OCI-M2 (cell line): ENCODE measurements at regions not wholly inside any gene's neighbourhood (a gene's known extent, or its start where the extent isn't known, plus 50 kb on each side); places are given as distances from the start of the nearest gene placed in this dataset.
"Not testable (repeated sequence)": the region's sequence is repeated elsewhere in the genome, so short reads cannot be mapped to it uniquely, and the experiment has no call there.

ENCODE experiments used
- DNase-seq: peaks from one replicate; lab custom pipeline; 2025; ENCODE audit not compliant: unreplicated experiment; lab: John Stamatoyannopoulos, UW

DNA sequence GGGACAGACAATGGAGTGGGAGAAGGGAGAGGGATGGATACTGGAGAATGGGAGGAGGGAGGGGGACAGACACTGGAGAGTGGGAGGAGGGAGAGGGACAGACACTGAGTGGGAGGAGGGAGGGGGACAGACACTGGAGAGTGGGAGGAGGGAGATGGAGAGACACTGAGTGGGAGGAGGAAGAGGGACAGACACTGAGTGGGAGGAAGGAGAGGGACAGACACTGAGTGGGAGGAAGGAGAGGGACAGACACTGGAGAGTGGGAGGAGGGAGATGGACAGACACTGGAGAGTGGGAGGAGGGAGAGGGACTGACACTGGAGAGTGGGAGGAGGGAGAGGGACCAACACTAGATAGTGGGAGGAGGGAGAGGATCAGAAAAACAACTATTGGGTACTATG is 426.7 kb upstream of the PMFBP1 start:
- DNase-seq = no peak

- no peak for DNase-seq
Observed at GRCh38 chr16:72597938-72598337, 426.0 kb upstream of the PMFBP1 start.

DNA sequence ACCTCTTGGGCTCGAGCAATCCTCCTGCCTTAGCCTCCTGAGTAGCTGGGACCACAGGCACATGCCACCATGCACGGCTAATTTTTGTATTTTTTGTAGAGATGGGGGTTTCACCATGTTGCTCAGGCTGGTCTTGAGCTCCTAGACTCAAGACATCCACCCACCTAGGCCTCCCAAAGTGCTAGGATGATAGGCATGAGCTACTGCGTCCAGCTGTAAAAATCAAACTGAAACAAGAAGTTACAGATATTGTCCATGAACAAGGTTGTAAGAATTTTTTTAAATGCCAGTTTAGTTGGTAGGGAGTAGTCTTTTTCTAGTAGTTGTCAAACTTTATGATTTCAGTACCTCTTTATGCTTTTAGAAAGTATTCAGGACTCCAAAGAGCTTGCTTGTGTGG is 424.4 kb upstream of the PMFBP1 start:
- DNase-seq = no peak

DNA sequence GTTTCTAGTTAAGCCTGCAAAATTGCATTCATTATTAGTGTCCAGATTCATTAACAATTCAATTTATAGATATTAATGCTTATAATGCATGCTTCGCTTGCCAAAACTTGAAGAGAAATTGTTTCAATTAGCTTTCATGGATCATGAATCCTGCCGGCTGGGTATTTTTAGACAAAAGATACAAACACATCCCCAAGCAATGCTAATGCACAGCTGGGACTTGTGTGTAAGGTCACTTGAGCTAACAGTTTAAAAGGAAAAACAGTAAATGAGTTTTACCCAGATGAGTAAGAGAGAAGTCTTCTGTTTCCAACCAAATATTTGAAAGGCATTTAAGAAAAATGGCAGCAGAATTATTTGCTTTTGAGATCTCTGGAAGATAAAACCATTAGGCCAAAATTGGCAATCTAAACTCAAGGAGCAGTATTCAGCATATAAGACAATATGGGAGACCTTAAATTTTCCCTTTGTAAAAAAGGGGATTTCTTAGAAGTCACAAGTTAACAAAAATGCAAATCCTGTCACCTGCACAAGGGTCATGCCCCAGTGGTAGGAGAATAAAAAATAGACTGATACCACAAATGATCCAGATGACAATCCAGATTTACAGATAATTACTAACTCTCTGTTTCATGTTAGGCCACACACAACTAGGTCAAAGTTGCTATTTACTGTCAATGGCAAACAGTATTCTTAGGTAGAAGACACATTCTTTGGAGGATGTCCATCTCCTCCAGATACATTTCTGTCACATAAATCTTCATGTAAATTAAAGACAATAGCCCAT is 418.4 kb upstream of the PMFBP1 start:
- DNase-seq = no peak

DNA sequence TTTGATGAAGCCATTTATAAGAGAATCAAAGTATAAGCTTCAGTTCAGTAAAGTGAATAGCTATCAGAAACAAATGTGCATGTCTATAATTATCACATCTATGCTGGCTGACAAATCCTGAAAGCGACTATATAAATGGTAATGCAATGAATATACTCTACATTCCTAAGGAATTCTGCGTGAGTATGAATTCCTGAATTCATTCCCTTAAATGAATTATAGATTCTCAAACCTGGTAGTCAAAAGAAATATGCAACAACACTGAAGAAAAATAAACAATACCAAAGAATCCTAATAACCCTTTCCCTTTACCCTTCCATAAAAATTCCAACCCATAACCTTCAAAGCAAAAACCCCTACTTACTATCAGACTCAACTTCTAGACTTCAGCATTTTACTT is 416.6 kb upstream of the PMFBP1 start:
- DNase-seq = no peak

DNA sequence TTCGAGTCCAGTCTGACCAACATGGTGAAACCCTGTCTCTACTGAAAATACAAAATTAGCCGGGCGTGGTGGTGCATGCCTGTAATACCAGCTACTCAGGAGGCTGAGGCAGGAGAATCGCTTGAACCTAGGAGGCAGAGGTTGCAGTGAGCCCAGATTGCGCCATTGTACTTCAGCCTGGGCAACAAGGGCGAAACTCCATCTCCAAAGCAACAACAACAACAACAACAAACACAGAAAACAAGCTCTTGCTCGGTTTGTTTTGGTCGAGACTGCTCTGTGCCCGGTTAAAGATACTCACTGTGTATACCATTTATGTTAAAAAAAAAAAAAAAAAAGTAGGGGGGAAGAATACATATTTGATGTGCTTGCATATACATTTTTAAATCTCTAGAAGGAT is 406.1 kb upstream of the PMFBP1 start:
- not testable (repeated sequence) for DNase-seq

GRCh38 chr16:72576189-72576588 is 404.2 kb upstream of the PMFBP1 start:
- DNase-seq = no peak

GRCh38 chr16:72569677-72570076 is 397.7 kb upstream of the PMFBP1 start:
- DNase-seq = no peak

DNA sequence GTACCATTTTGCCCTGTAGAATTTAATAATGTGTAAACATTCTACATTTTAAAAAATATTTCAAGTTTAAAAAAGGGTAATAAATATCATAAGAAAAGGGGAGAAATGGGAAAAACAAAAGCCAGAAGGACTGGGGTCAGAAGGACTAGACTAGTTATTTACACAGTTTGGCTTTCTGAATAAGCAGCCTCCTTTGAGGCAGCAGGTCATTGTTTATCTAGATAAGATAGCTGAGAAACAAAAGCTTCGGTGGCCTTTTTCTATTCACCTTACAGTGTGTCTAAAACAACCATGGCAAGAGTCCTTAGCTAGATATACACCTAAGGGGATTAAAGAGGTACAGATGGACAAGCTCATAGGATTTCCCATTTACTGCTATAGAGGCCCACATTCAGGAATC is 396.5 kb upstream of the PMFBP1 start:
- no peak for DNase-seq

GRCh38 chr16:72566174-72566573 is 394.2 kb upstream of the PMFBP1 start:
- no peak for DNase-seq

- no peak for DNase-seq
Observed at GRCh38 chr16:72565106-72565505, 393.2 kb upstream of the PMFBP1 start.

- no peak for DNase-seq
Observed at GRCh38 chr16:72560617-72561016, 388.7 kb upstream of the PMFBP1 start.

DNA sequence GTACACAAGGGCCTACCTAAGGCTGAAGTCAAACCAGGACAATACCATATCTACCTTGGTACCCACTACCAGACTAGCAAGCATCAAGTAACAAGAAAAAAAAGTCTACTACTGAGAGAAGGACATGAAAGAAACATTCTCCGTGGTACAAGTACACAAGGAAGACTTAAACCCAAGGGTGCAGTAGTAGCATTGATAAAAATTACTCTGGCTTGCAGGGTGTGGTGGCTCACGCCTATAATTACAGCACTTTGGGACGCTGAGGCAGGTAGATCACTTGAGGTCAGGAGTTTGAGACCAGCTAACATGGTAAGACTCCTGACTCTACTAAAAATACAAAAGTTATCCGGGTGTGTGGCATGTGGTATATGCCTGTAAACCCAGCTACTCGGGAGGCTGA is 386.5 kb upstream of the PMFBP1 start:
- DNase-seq = no peak

DNA sequence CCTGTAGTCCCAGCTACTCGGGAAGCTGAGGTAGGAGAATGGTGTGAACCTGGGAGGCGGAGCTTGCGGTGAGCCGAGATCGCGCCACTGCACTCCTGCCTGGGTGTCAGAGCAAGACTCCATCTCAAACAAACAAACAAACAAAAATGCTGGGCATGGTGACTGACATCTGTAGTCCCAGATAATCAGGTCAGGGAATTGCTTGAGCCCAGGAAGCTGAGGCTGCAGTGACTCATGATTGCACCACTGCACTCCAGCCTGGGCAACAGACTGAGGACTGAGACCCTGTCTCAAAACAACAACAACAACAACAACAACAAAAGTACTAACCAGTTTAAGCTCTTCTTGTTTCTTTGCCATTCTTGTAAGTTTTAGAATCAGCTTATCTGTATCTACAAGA is 383.0 kb upstream of the PMFBP1 start:
- no peak for DNase-seq

- no peak for DNase-seq
Observed at GRCh38 chr16:72552654-72553053, 380.7 kb upstream of the PMFBP1 start.

DNA sequence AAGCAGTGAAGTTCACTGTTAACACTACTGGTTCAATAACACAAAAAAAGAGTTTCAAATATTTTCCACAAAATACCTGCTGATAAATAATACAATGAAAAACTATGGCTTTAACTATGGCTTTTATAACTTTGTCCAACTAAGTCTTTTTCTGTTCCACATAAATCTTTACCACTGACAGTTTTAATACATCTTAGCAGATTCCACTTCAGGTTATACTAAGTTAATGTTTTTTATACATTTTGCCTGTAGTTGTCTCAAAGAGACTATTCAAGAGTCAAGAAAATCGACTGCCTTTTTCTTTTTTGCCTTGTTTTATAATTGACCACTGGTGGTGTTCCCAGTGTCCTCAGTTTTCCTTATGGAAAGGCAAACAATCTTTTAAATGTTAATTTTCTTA is 379.7 kb upstream of the PMFBP1 start:
- DNase-seq = no peak

DNA sequence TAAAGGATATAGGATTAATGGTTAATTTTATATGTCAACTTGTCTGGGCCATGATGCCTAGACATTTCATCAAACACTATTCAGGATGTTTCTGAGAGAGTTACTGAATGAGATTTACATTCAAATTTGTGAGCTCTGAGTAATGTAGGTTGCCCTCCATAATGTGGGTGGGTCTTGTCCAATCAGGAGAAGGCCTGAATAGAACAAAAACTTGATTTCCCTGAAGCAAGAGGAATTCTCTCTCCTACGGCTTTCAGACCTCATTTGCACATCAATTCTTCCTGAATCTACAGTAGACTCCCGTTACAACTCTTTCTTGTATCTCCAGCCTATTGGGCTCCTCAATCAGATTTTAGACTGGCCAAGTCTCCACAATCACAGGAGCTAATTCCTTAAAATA is 377.9 kb upstream of the PMFBP1 start:
- no peak for DNase-seq

- no peak for DNase-seq
Observed at GRCh38 chr16:72542102-72542501, 370.1 kb upstream of the PMFBP1 start.

DNA sequence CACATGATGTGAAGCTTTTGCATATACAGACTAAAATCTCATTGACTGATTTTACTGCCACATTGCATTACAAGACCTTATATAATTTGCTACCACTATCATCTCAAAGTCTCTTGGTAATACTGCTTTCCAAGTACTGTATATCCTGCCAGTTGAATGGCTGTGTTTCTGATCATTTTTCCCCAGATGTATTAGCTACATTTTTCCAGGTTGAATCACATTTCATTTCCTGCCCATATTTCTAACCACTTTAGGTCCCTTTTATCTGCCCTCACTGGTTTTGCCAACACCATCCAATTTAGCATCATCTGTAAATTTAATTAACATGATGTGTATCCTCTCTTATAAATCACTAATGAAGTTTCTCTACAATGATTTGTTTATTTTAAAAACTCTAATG is 365.7 kb upstream of the PMFBP1 start:
- no peak for DNase-seq

GRCh38 chr16:72536723-72537435 is 364.9 kb upstream of the PMFBP1 start:
- DNase-seq = no peak

- DNase-seq = no peak
Observed at GRCh38 chr16:72532906-72533410, 361.0 kb upstream of the PMFBP1 start.

DNA sequence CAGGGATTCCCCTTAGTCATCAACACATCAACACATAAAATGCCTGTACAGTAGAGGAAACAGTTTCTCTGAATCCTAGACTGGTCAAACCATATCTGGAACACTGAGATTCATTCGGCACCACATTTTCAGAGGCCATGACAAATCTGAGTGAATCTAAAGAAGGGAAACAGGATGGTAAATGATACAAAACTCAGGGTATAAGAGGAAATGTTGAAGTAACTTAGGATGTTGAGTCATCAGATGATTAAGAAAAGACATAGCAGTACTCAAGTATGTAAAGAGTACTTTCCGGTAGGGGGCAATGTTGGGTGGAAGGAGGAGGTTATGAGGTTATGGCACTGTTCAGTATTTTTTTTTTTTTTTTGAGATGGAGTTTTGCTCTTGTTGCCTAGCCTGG is 358.5 kb upstream of the PMFBP1 start:
- DNase-seq = no peak
